ENCODE measurements at regions not wholly inside any gene's neighbourhood (a gene's known extent, or its start where the extent isn't known, plus 50 kb on each side); places are given as distances from the start of the nearest gene placed in this dataset.

GRCh38 chr1:222012816-222013215 lies 270.9 kb upstream of the DUSP10 start:
- DNase-seq (ENCODE audit: low spot score): no peak
- in situ Hi-C loops (cut with MboI; ENCODE audit: low sequenced_read_pairs, unreplicated experiment): no loop called here
- no peak for TF ChIP-seq CTCF (IDR thresholded peaks at IDR 0.05; ENCODE audit: borderline replicate concordance, control extremely low read depth, extremely low read depth, insufficient read depth, missing control alignments)

- in situ Hi-C loops (cut with MboI; ENCODE audit: low sequenced_read_pairs, unreplicated experiment): no loop called here
- no peak for DNase-seq (ENCODE audit: low spot score)
- TF ChIP-seq CTCF (IDR thresholded peaks at IDR 0.05; ENCODE audit: borderline replicate concordance, control extremely low read depth, extremely low read depth, insufficient read depth, missing control alignments): no peak
Observed at GRCh38 chr1:222010306-222010705, 268.4 kb upstream of the DUSP10 start.

GRCh38 chr1:222009105-222009730 lies 267.3 kb upstream of the DUSP10 start:
- DNase-seq (ENCODE audit: low spot score): peak; percentile 38

GRCh38 chr1:222006715-222007114 lies 264.8 kb upstream of the DUSP10 start:
- DNase-seq (ENCODE audit: low spot score): no peak
- in situ Hi-C loops (cut with MboI; ENCODE audit: low sequenced_read_pairs, unreplicated experiment): no loop called here

More at GRCh38 chr1:222009105-222009730, 267.3 kb upstream of the DUSP10 start:
- in situ Hi-C loops (cut with MboI; ENCODE audit: low sequenced_read_pairs, unreplicated experiment): no loop called here
- TF ChIP-seq CTCF (IDR thresholded peaks at IDR 0.05; ENCODE audit: borderline replicate concordance, control extremely low read depth, extremely low read depth, insufficient read depth, missing control alignments): peak; percentile 27

GRCh38 chr1:222004784-222005183 lies 262.9 kb upstream of the DUSP10 start:
- in situ Hi-C loops (cut with MboI; ENCODE audit: low sequenced_read_pairs, unreplicated experiment): no loop called here
- no peak for TF ChIP-seq CTCF (IDR thresholded peaks at IDR 0.05; ENCODE audit: borderline replicate concordance, control extremely low read depth, extremely low read depth, insufficient read depth, missing control alignments)
- no peak for DNase-seq (ENCODE audit: low spot score)

More at GRCh38 chr1:222006715-222007114, 264.8 kb upstream of the DUSP10 start:
- no peak for TF ChIP-seq CTCF (IDR thresholded peaks at IDR 0.05; ENCODE audit: borderline replicate concordance, control extremely low read depth, extremely low read depth, insufficient read depth, missing control alignments)

- TF ChIP-seq CTCF (IDR thresholded peaks at IDR 0.05; ENCODE audit: borderline replicate concordance, control extremely low read depth, extremely low read depth, insufficient read depth, missing control alignments): no peak
- in situ Hi-C loops (cut with MboI; ENCODE audit: low sequenced_read_pairs, unreplicated experiment): no loop called here
Observed at GRCh38 chr1:222004034-222004433, 262.1 kb upstream of the DUSP10 start.

More at GRCh38 chr1:222004034-222004433, 262.1 kb upstream of the DUSP10 start:
- no peak for DNase-seq (ENCODE audit: low spot score)

Measured in GM13976 (cell line).